Fibroblast of peridontal ligament (primary cell): ENCODE measurements at regions not wholly inside any gene's neighbourhood (a gene's known extent, or its start where the extent isn't known, plus 50 kb on each side); places are given as distances from the start of the nearest gene placed in this dataset.
"Not testable (repeated sequence)": the region's sequence is repeated elsewhere in the genome, so short reads cannot be mapped to it uniquely, and the experiment has no call there.

Source experiments
- DNase-seq: peaks from one replicate; pipeline ENCODE4 v3.0.0-alpha.2; 2010; ENCODE audit errors: extremely low read depth

- not testable (repeated sequence) for DNase-seq
These were observed 140.9 kb upstream of the GOLGA6L4 start for GRCh38 chr15:84094720-84095119.

- DNase-seq: not testable (repeated sequence)
These were observed 138.5 kb upstream of the GOLGA6L4 start for GRCh38 chr15:84097053-84097452.

- DNase-seq: no peak
These were observed 137.0 kb upstream of the GOLGA6L4 start for GRCh38 chr15:84098604-84099003.

- DNase-seq: no peak
These were observed 136.4 kb upstream of the GOLGA6L4 start for GRCh38 chr15:84099181-84099580.

- DNase-seq: no peak
These were observed 132.2 kb upstream of the GOLGA6L4 start for GRCh38 chr15:84103345-84103744.

GRCh38 chr15:84104853-84105252, 130.7 kb upstream of the GOLGA6L4 start:
- no peak for DNase-seq

- peak; percentile 2 for DNase-seq
These were observed 126.8 kb upstream of the GOLGA6L4 start for GRCh38 chr15:84108728-84109127.

GRCh38 chr15:84111575-84111974, 124.0 kb upstream of the GOLGA6L4 start:
- DNase-seq: no peak

- DNase-seq: peak; percentile 3
These were observed 123.5 kb upstream of the GOLGA6L4 start for GRCh38 chr15:84112025-84112424.

GRCh38 chr15:84113919-84114318, 121.7 kb upstream of the GOLGA6L4 start:
- no peak for DNase-seq

- not testable (repeated sequence) for DNase-seq
These were observed 120.9 kb upstream of the GOLGA6L4 start for GRCh38 chr15:84114680-84115079.

GRCh38 chr15:84119351-84119750, 116.2 kb upstream of the GOLGA6L4 start:
- not testable (repeated sequence) for DNase-seq

GRCh38 chr15:84120903-84121302, 114.7 kb upstream of the GOLGA6L4 start:
- DNase-seq: not testable (repeated sequence)

GRCh38 chr15:84128706-84129105, 106.9 kb upstream of the GOLGA6L4 start:
- not testable (repeated sequence) for DNase-seq

GRCh38 chr15:84130098-84130831, 105.3 kb upstream of the GOLGA6L4 start:
- not testable (repeated sequence) for DNase-seq

- not testable (repeated sequence) for DNase-seq
These were observed 99.6 kb upstream of the GOLGA6L4 start for GRCh38 chr15:84135931-84136456.

GRCh38 chr15:84142888-84143337, 92.7 kb upstream of the GOLGA6L4 start:
- peak; percentile 86 for DNase-seq

- no peak for DNase-seq
These were observed 91.7 kb upstream of the GOLGA6L4 start for GRCh38 chr15:84143753-84144314.

- DNase-seq: not testable (repeated sequence)
These were observed 90.6 kb upstream of the GOLGA6L4 start for GRCh38 chr15:84144946-84145345.

- not testable (repeated sequence) for DNase-seq
These were observed 89.3 kb upstream of the GOLGA6L4 start for GRCh38 chr15:84146299-84146698.

GRCh38 chr15:84147307-84147706, 88.3 kb upstream of the GOLGA6L4 start:
- not testable (repeated sequence) for DNase-seq

GRCh38 chr15:84151205-84151931, 84.2 kb upstream of the GOLGA6L4 start:
- DNase-seq: no peak
